GM13976 (cell line): ENCODE measurements at regions not wholly inside any gene's neighbourhood (a gene's known extent, or its start where the extent isn't known, plus 50 kb on each side); places are given as distances from the start of the nearest gene placed in this dataset.

Experiments
- DNase-seq: peaks from one replicate; pipeline ENCODE4 v3.0.0; 2012; ENCODE audit warnings: low spot score
- CTCF ChIP-seq: IDR thresholded peaks from 2 replicates; pipeline ENCODE4 v1.5.1; 2012; ENCODE audit warnings: borderline replicate concordance, mild to moderate bottlenecking; ENCODE audit not compliant: insufficient read depth; ENCODE audit errors: extremely low read depth, missing control alignments, control extremely low read depth
- in situ Hi-C: fragments of 300-500 bp; cut with MboI; formaldehyde crosslinking; loops from one replicate; pipeline ENCODE4 v1.12.0; 2022; ENCODE audit warnings: low sequenced_read_pairs, mixed read lengths, inconsistent platforms; ENCODE audit not compliant: unreplicated experiment

- no peak for TF ChIP-seq CTCF
- in situ Hi-C loops = no loop called here
- DNase-seq = no peak
These were observed 78.1 kb upstream of the XCR1 start for GRCh38 chr3:46105306-46105919.

- DNase-seq = no peak
- in situ Hi-C loops = no loop called here
- no peak for TF ChIP-seq CTCF
These were observed 77.4 kb upstream of the XCR1 start for GRCh38 chr3:46104706-46105105.

GRCh38 chr3:46102780-46103130 lies 75.5 kb upstream of the XCR1 start:
- no peak for TF ChIP-seq CTCF
- no peak for DNase-seq
- in situ Hi-C loops = no loop called here

- in situ Hi-C loops = no loop called here
- no peak for DNase-seq
- no peak for TF ChIP-seq CTCF
These were observed 74.9 kb upstream of the XCR1 start for GRCh38 chr3:46102059-46102779.

- in situ Hi-C loops = no loop called here
- TF ChIP-seq CTCF = no peak
- DNase-seq = no peak
These were observed 73.5 kb upstream of the XCR1 start for GRCh38 chr3:46100812-46101211.

- peak; percentile 51 for DNase-seq
- in situ Hi-C loops = loop anchor here (10.0 kb wide), 1 partner anchor 86 kb away; no protein-coding TSS in a partner anchor
- no peak for TF ChIP-seq CTCF
These were observed 71.1 kb upstream of the XCR1 start for GRCh38 chr3:46098319-46098761.
